Uterus (tissue), 3 donors: ENCODE measurements at regions not wholly inside any gene's neighbourhood (a gene's known extent, or its start where the extent isn't known, plus 50 kb on each side); places are given as distances from the start of the nearest gene placed in this dataset.

Source experiments
- DNase-seq, 2 donors: peaks; one replicate each; pipeline ENCODE4 v3.0.0-alpha.2; 2019 to 2020
- H3K27ac ChIP-seq, 2 donors: fragments of 200-600 bp; sonication (generic); 1 replicate in 1 of 2; 2 replicates in 1 of 2; pipeline ENCODE4 v1.5.1; 2016 to 2018
- H3K27me3 ChIP-seq, 2 donors: fragments of 200-600 bp; sonication (generic); one replicate each; pipeline ENCODE4 v1.5.1; 2018 to 2019; ENCODE audit warnings: control low read depth in 1 of 2
- H3K36me3 ChIP-seq, 2 donors: fragments of 200-600 bp; sonication (generic); one replicate each; pipeline ENCODE4 v1.5.1; 2019; ENCODE audit warnings: control low read depth in 1 of 2
- H3K4me1 ChIP-seq, 2 donors: fragments of 200-600 bp; sonication (generic); one replicate each; pipeline ENCODE4 v1.5.1; 2018 to 2019; ENCODE audit warnings: control low read depth in 1 of 2
- H3K4me3 ChIP-seq, 2 donors: fragments of 200-600 bp; sonication (generic); 1 replicate in 1 of 2; 2 replicates in 1 of 2; pipeline ENCODE4 v1.5.1; 2018 to 2019; ENCODE audit warnings: mild to moderate bottlenecking in 1 of 2
- H3K9me3 ChIP-seq, 2 donors: fragments of 200-600 bp; sonication (generic); one replicate each; pipeline ENCODE4 v1.5.1; 2019; ENCODE audit warnings: control low read depth in 1 of 2
- POLR2A ChIP-seq, 2 donors: fragments of 450-650 bp; IDR thresholded peaks; one replicate each; pipeline ENCODE4 v1.6.1; 2016; ENCODE audit warnings: antibody characterized with exemption in 2 of 2, mild to moderate bottlenecking in 1 of 2, moderate library complexity in 1 of 2
- intact Hi-C: fragments of 100-400 bp; cut with DNase I; formaldehyde crosslinking; loops from one replicate; pipeline ENCODE4 v1.15.1; 2023; ENCODE audit warnings: low total_unique reads
- TF ChIP-seq, protein P1 (sequence below), 4 experiments: fragments of 200-600 bp in 2 of 4; fragments of 450-650 bp in 2 of 4; sonication (generic) in 2 of 4; IDR thresholded peaks; one replicate each; pipeline ENCODE4 v1.5.1; 2016 to 2019; ENCODE audit warnings: antibody characterized with exemption in 4 of 4, mild to moderate bottlenecking in 2 of 4, moderate library complexity in 1 of 4
- donor health status: DM: yes; HTN: yes; CAD: no.

DNA sequence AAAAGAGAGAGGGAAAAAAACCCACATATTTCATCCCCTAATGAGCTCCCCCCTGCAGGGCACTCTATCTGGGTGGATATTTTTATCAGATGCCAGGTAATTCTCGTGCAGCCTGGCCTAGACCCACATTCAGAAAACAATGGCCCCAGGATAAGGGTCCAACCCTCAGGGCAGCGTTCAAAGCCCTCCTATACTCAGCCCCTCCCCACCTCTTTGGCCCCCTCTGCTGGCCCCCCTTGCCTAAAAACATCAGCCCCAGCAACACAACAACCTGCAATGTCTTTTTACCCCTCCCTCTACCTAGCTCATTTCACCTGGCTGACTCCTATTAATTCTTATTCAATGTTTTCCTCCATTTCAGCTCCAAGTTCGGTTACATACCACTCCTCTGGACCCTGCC is 145.4 kb upstream of the MED14 start:
- Histone ChIP-seq H3K27me3 (no peaks in the 10 kb centered on the region), H3K4me3 (no peak overlapping the region), H3K36me3 (no peaks in the 10 kb centered on the region), H3K27ac (no peak overlapping the region), H3K9me3 (no peaks in the 10 kb centered on the region), H3K4me1 (no peaks in the 10 kb centered on the region)
- DNase-seq: no peak
- intact Hi-C loops: no loop called here
- TF ChIP-seq, protein P1, sequence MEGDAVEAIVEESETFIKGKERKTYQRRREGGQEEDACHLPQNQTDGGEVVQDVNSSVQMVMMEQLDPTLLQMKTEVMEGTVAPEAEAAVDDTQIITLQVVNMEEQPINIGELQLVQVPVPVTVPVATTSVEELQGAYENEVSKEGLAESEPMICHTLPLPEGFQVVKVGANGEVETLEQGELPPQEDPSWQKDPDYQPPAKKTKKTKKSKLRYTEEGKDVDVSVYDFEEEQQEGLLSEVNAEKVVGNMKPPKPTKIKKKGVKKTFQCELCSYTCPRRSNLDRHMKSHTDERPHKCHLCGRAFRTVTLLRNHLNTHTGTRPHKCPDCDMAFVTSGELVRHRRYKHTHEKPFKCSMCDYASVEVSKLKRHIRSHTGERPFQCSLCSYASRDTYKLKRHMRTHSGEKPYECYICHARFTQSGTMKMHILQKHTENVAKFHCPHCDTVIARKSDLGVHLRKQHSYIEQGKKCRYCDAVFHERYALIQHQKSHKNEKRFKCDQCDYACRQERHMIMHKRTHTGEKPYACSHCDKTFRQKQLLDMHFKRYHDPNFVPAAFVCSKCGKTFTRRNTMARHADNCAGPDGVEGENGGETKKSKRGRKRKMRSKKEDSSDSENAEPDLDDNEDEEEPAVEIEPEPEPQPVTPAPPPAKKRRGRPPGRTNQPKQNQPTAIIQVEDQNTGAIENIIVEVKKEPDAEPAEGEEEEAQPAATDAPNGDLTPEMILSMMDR (IDR thresholded peaks at IDR 0.05): no peak
- no peak for TF ChIP-seq POLR2A (IDR thresholded peaks at IDR 0.05)

DNA sequence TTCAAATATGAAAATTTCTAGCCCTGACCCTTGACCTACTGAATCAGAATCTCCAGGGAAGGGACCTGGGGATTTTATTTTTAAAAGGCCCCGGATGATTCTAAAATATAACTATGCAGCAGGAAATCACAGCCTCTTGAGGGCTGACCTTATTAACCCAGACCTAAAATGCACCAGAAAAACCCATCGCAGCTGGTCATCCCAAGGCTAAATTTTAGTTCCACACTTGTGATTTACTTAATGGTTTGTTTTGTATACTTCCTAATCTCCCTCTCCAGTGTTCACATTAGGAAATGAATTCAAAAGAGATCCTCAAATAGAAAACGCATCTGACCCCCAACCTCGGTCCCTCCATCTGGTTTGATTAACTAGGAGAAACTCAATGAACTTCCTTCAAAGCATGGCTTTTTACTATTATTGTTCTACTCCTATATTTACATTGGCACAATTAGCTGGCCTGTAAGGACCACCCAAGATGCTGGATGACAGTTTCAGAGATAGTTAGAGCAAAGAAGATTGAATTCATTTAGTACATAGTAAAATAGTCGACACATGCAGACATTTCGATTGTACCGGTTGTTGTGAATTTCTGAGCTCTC is 147.8 kb upstream of the MED14 start:
- Histone ChIP-seq H3K27ac (no peak overlapping the region), H3K4me1 (no peaks in the 10 kb centered on the region), H3K36me3 (no peaks in the 10 kb centered on the region), H3K9me3 (no peaks in the 10 kb centered on the region), H3K27me3 (no peaks in the 10 kb centered on the region), H3K4me3 (no peak overlapping the region)
- intact Hi-C loops: no loop called here
- TF ChIP-seq, protein P1 (IDR thresholded peaks at IDR 0.05): no peak
- TF ChIP-seq POLR2A (IDR thresholded peaks at IDR 0.05): no peak
- DNase-seq: no peak

DNA sequence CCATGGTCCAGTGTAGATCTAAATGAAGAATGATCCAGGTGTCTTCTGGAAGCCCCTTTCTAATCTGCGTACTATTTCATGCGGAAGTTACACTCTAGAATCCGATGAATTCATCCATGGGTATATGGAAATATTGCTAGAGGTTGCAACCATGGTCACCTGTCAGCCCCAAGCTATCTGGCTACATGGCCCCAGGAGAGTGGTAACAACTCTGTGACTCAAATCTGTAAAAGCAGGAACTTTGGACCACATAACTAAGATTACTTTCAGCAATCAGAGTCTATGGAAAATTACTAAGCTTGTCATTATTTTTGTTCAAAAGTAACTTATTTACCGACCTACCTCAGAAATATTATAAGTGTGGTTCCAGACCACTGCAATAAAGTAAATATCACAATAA is 150.6 kb upstream of the MED14 start:
- TF ChIP-seq, protein P1 (IDR thresholded peaks at IDR 0.05): no peak
- no peak for TF ChIP-seq POLR2A (IDR thresholded peaks at IDR 0.05)
- Histone ChIP-seq H3K9me3 (no peaks in the 10 kb centered on the region), H3K27ac (no peak overlapping the region), H3K4me3 (no peak overlapping the region), H3K4me1 (no peaks in the 10 kb centered on the region), H3K27me3 (peaks cover 0 to 6% of the 10 kb centered on the region in 2 donors), H3K36me3 (no peaks in the 10 kb centered on the region)
- intact Hi-C loops: no loop called here
- DNase-seq: no peak

DNA sequence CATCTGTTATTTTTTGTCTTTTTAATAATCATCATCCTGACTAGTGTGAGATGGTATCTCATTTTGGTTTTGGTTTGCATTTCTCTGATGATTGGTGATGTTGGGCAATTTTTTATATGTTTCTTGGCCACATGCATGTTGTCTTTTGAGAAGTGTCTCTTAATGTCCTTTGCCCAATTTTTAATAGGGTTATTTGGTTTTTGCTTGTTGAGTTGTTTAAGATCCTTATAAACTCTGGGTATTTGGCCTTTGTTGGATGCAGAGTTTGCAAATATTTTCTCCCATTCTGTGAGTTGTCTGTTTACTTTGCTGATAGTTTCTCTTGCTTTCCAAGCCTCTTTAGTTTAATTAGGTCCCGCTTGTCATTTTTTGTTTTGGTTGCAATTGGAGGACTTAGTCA is 152.1 kb upstream of the MED14 start:
- intact Hi-C loops: no loop called here
- H3K4me3 ChIP-seq: no peak overlapping the region
- no peaks in the 10 kb centered on the region for H3K4me1 ChIP-seq
- no peak overlapping the region for H3K27ac ChIP-seq
- peaks cover 0 to 6% of the 10 kb centered on the region in 2 donors for H3K27me3 ChIP-seq
- no peaks in the 10 kb centered on the region for H3K36me3 ChIP-seq
- DNase-seq: no peak
- TF ChIP-seq, protein P1 (IDR thresholded peaks at IDR 0.05): no peak
- TF ChIP-seq POLR2A (IDR thresholded peaks at IDR 0.05): no peak
- H3K9me3 ChIP-seq: no peaks in the 10 kb centered on the region

DNA sequence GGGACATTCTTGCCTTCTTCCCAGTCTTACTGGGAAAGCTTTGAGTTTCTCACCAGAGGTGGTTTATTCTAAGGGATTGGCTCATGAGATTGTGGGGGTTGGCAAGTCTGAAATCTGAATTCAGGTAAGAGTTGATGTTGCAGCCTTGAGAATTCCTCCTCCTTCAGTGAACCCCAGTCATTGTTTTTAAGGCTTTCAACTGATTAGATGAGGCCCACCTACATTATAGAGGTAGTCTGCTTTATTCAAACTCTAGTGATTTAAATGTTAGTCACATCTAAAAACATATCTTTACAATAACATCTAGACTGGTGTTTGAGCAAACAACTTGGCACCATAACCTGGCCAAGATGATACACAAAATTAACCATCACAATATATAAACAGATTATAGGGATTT is 156.5 kb upstream of the MED14 start:
- no peak overlapping the region for H3K27ac ChIP-seq
- no peak for TF ChIP-seq POLR2A (IDR thresholded peaks at IDR 0.05)
- TF ChIP-seq, protein P1 (IDR thresholded peaks at IDR 0.05): no peak
- DNase-seq: no peak
- no peak overlapping the region for H3K4me3 ChIP-seq
- no peaks in the 10 kb centered on the region for H3K36me3 ChIP-seq
- H3K4me1 ChIP-seq: no peaks in the 10 kb centered on the region
- peaks cover 0 to 13% of the 10 kb centered on the region in 2 donors for H3K27me3 ChIP-seq
- intact Hi-C loops: no loop called here
- H3K9me3 ChIP-seq: no peaks in the 10 kb centered on the region
